HEK293 (cell line): ENCODE measurements at regions not wholly inside any gene's neighbourhood (a gene's known extent, or its start where the extent isn't known, plus 50 kb on each side); places are given as distances from the start of the nearest gene placed in this dataset.

ENCODE experiments used
- CTCF ChIA-PET: fragments of 350-600 bp; formaldehyde crosslinking; extraction: SDS; loops from one replicate; lab custom pipeline; 2021; ENCODE audit warnings: antibody characterized with exemption; lab: Yijun Ruan, JAX
- POLR2A ChIA-PET: fragments of 300-600 bp; formaldehyde crosslinking; extraction: SDS; loops from one replicate; lab custom pipeline; 2020; ENCODE audit warnings: antibody characterized with exemption, inconsistent platforms; lab: Yijun Ruan, JAX
- H3K27ac ChIP-seq: fragments of 200-500 bp; sonication (Bioruptor generic); 2 replicates; pipeline ENCODE4 v1.5.1; 2014; ENCODE audit warnings: low read depth, low read length, control low read depth, inconsistent platforms; ENCODE audit errors: extremely low read depth
- H3K36me3 ChIP-seq, 2 experiments: fragments of 200-500 bp in 1 of 2; sonication (Bioruptor generic) in 1 of 2; 1 replicate in 1 of 2; 2 replicates in 1 of 2; pipeline ENCODE4 v1.5.1; 2014 to 2017; ENCODE audit warnings: inconsistent platforms in 2 of 2, low read length in 2 of 2; ENCODE audit not compliant: control insufficient read depth in 2 of 2, insufficient read depth in 1 of 2
- H3K4me1 ChIP-seq: fragments of 200-500 bp; sonication (Bioruptor generic); 2 replicates; pipeline ENCODE4 v1.5.1; 2014; ENCODE audit warnings: mild to moderate bottlenecking, low read length, inconsistent platforms; ENCODE audit not compliant: control insufficient read depth, insufficient read depth
- H3K4me3 ChIP-seq: 2 replicates; pipeline ENCODE4 v1.5.1; 2011; ENCODE audit warnings: low read depth, mild to moderate bottlenecking, control low read depth, low read length, moderate library complexity
- H3K9me3 ChIP-seq: fragments of 200-500 bp; sonication (Bioruptor generic); 2 replicates; pipeline ENCODE4 v1.5.1; 2014; ENCODE audit warnings: low read depth, low read length, inconsistent platforms; ENCODE audit not compliant: control insufficient read depth, insufficient read depth
- BCL11A ChIP-seq: fragments of 450-650 bp; formaldehyde crosslinking; IDR thresholded peaks from 2 replicates; pipeline ENCODE4 v1.5.1; 2016; ENCODE audit warnings: low read depth, missing biosample characterization, missing genetic modification characterization
- BCL6B ChIP-seq: fragments of 450-650 bp; formaldehyde crosslinking; IDR thresholded peaks from 2 replicates; pipeline ENCODE4 v1.5.1; 2017; ENCODE audit warnings: missing biosample characterization, missing genetic modification characterization
- KLF1 ChIP-seq: fragments of 450-650 bp; formaldehyde crosslinking; IDR thresholded peaks from 2 replicates; pipeline ENCODE4 v1.5.1; 2016; ENCODE audit warnings: missing biosample characterization, missing genetic modification characterization
- KLF17 ChIP-seq: fragments of 450-650 bp; formaldehyde crosslinking; IDR thresholded peaks from 2 replicates; pipeline ENCODE4 v1.5.1; 2016; ENCODE audit warnings: missing biosample characterization, missing genetic modification characterization
- MZF1 ChIP-seq: fragments of 450-650 bp; formaldehyde crosslinking; IDR thresholded peaks from 2 replicates; pipeline ENCODE4 v1.5.1; 2017; ENCODE audit warnings: missing biosample characterization, missing genetic modification characterization, borderline replicate concordance
- PRDM1 ChIP-seq: fragments of 450-650 bp; formaldehyde crosslinking; IDR thresholded peaks from 2 replicates; pipeline ENCODE4; 2016; ENCODE audit warnings: missing biosample characterization, missing genetic modification characterization
- RBAK ChIP-seq: fragments of 450-650 bp; formaldehyde crosslinking; IDR thresholded peaks from 2 replicates; pipeline ENCODE4 v1.5.1; 2016; ENCODE audit warnings: missing biosample characterization, missing genetic modification characterization
- SP3 ChIP-seq: fragments of 450-650 bp; formaldehyde crosslinking; IDR thresholded peaks from 2 replicates; pipeline ENCODE4 v1.5.1; 2016; ENCODE audit warnings: missing biosample characterization, missing genetic modification characterization
- TRIM28 ChIP-seq: IDR thresholded peaks from 2 replicates; pipeline ENCODE4 v1.6.1; 2011; ENCODE audit warnings: low read length, control low read depth, borderline replicate concordance
- ZBTB48 ChIP-seq: fragments of 450-650 bp; formaldehyde crosslinking; IDR thresholded peaks from 2 replicates; pipeline ENCODE4 v1.5.1; 2016; ENCODE audit warnings: missing biosample characterization, missing genetic modification characterization
- ZFP69B ChIP-seq: fragments of 450-650 bp; formaldehyde crosslinking; IDR thresholded peaks from 2 replicates; pipeline ENCODE4 v1.5.1; 2016; ENCODE audit warnings: missing biosample characterization, missing genetic modification characterization
- ZNF112 ChIP-seq: fragments of 450-650 bp; formaldehyde crosslinking; IDR thresholded peaks from 2 replicates; pipeline ENCODE4 v1.5.0; 2017; ENCODE audit warnings: missing biosample characterization, missing genetic modification characterization
- ZNF133 ChIP-seq: fragments of 450-650 bp; formaldehyde crosslinking; IDR thresholded peaks from 2 replicates; pipeline ENCODE4 v1.5.1; 2016; ENCODE audit warnings: missing biosample characterization, missing genetic modification characterization
- ZNF2 ChIP-seq: fragments of 450-650 bp; formaldehyde crosslinking; IDR thresholded peaks from 2 replicates; pipeline ENCODE4 v1.5.1; 2016; ENCODE audit warnings: missing biosample characterization, missing genetic modification characterization
- ZNF214 ChIP-seq: fragments of 450-650 bp; formaldehyde crosslinking; IDR thresholded peaks from 2 replicates; pipeline ENCODE4 v1.5.1; 2017; ENCODE audit warnings: missing biosample characterization, mild to moderate bottlenecking, missing genetic modification characterization, borderline replicate concordance
- ZNF248 ChIP-seq: fragments of 450-650 bp; formaldehyde crosslinking; IDR thresholded peaks from 2 replicates; pipeline ENCODE4 v1.5.1; 2017; ENCODE audit warnings: missing biosample characterization, missing genetic modification characterization
- ZNF324 ChIP-seq: fragments of 450-650 bp; formaldehyde crosslinking; IDR thresholded peaks from 2 replicates; pipeline ENCODE4 v1.5.1; 2016; ENCODE audit warnings: missing biosample characterization, missing genetic modification characterization
- ZNF473 ChIP-seq: fragments of 450-650 bp; formaldehyde crosslinking; IDR thresholded peaks from 2 replicates; pipeline ENCODE4 v1.5.1; 2017; ENCODE audit warnings: missing biosample characterization, missing genetic modification characterization
- ZNF510 ChIP-seq: fragments of 450-650 bp; formaldehyde crosslinking; IDR thresholded peaks from 2 replicates; pipeline ENCODE4 v1.5.1; 2018; ENCODE audit warnings: mild to moderate bottlenecking, missing genetic modification characterization, missing biosample characterization; ENCODE audit not compliant: insufficient replicate concordance
- ZNF549 ChIP-seq: fragments of 450-650 bp; IDR thresholded peaks from 2 replicates; pipeline ENCODE4 v1.5.1; 2018; ENCODE audit warnings: missing biosample characterization, missing genetic modification characterization, mild to moderate bottlenecking, inconsistent platforms, moderate library complexity
- ZNF580 ChIP-seq: fragments of 450-650 bp; formaldehyde crosslinking; IDR thresholded peaks from 2 replicates; pipeline ENCODE4 v1.5.1; 2016; ENCODE audit warnings: missing biosample characterization, missing genetic modification characterization
- ZNF692 ChIP-seq: fragments of 450-650 bp; formaldehyde crosslinking; IDR thresholded peaks from 2 replicates; pipeline ENCODE4 v1.5.1; 2016; ENCODE audit warnings: missing biosample characterization, missing genetic modification characterization
- ZNF704 ChIP-seq: fragments of 450-650 bp; formaldehyde crosslinking; IDR thresholded peaks from 2 replicates; pipeline ENCODE4 v1.5.1; 2016; ENCODE audit warnings: missing biosample characterization, missing genetic modification characterization
- ZNF777 ChIP-seq: fragments of 450-650 bp; formaldehyde crosslinking; IDR thresholded peaks from 2 replicates; pipeline ENCODE4 v1.5.1; 2017; ENCODE audit warnings: missing biosample characterization, missing genetic modification characterization, borderline replicate concordance
- ZNF791 ChIP-seq: fragments of 450-650 bp; formaldehyde crosslinking; IDR thresholded peaks from 2 replicates; pipeline ENCODE4 v1.5.1; 2016; ENCODE audit warnings: missing biosample characterization, missing genetic modification characterization
- ZSCAN16 ChIP-seq: fragments of 450-650 bp; formaldehyde crosslinking; IDR thresholded peaks from 2 replicates; pipeline ENCODE4 v1.5.1; 2016; ENCODE audit warnings: missing biosample characterization, missing genetic modification characterization
- ZXDB ChIP-seq: fragments of 450-650 bp; formaldehyde crosslinking; IDR thresholded peaks from 2 replicates; pipeline ENCODE4 v1.5.1; 2016; ENCODE audit warnings: missing biosample characterization, missing genetic modification characterization

GRCh38 chr20:53869466-53870258 is 200.7 kb downstream of the BCAS1 start (continued):
- TF ChIP-seq RBAK (tag by site-specific recombination) (no peak), MZF1 (tag by site-specific recombination) (peak; percentile 19; the same call in 1 of the 2 replicates), ZNF692 (0 out of 2 replicates have a peak, but pooled peaks have one; percentile 19), BCL11A (no peak), ZNF777 (tag by site-specific recombination) (no peak), ZXDB (tag by site-specific recombination) (no peak), KLF17 (tag by site-specific recombination) (no peak), ZNF112 (no peak), ZFP69B (0 out of 2 replicates have a peak, but pooled peaks have one; percentile 14), ZNF473 (no peak), ZNF2 (tag by site-specific recombination) (no peak), ZNF580 (tag by site-specific recombination) (no peak), SP3 (tag by site-specific recombination) (no peak; the same call in 1 of the 2 replicates), ZSCAN16 (tag by site-specific recombination) (no peak), ZNF510 (tag by site-specific recombination) (no peak), PRDM1 (tag by site-specific recombination) (no peak), ZNF791 (no peak), BCL6B (no peak), ZNF248 (tag by site-specific recombination) (no peak), TRIM28 (0 out of 2 replicates have a peak, but pooled peaks have one; percentile 24), ZNF214 (no peak)

- TF ChIP-seq ZNF704 (no peak), KLF1 (no peak), ZBTB48 (tag by site-specific recombination) (no peak), ZNF791 (no peak), ZNF133 (no peak), ZNF549 (tag by site-specific recombination) (no peak), PRDM1 (tag by site-specific recombination) (0 out of 2 replicates have a peak, but pooled peaks have one; percentile 12), ZNF324 (tag by site-specific recombination) (no peak)
- no peaks in the 10 kb centered on the region for H3K36me3 ChIP-seq
- no peak overlapping the region for H3K4me3 ChIP-seq
- POLR2A ChIA-PET = no interaction called here
- peaks cover 23% of the 10 kb centered on the region for H3K4me1 ChIP-seq
- no peaks in the 10 kb centered on the region for H3K9me3 ChIP-seq
- CTCF ChIA-PET = no interaction called here
- H3K27ac ChIP-seq = no peak overlapping the region; the same call in 1 of the 2 replicates
Measured at GRCh38 chr20:53867741-53868351, 202.5 kb downstream of the BCAS1 start.
